ENCODE measurements at regions not wholly inside any gene's neighbourhood (a gene's known extent, or its start where the extent isn't known, plus 50 kb on each side); places are given as distances from the start of the nearest gene placed in this dataset.

GRCh38 chr10:110413049-110413783, 84.5 kb upstream of the DUSP5 start:
- TF ChIP-seq CTCF (IDR thresholded peaks at IDR 0.05; ENCODE audit: unreplicated experiment) = no peak
- Mint-ChIP-seq H3K4me1 (peaks cover 45% of the 10 kb centered on the region), H3K9me3 (no peaks in the 10 kb centered on the region), H3K27me3 (ENCODE audit: low read depth) (no peaks in the 10 kb centered on the region), H3K36me3 (no peaks in the 10 kb centered on the region), H3K4me3 (no peak overlapping the region), H3K27ac (peak overlapping the region; percentile 31)
- DNase-seq (ENCODE audit: low spot score in 2 of 2, unreplicated experiment in 2 of 2) = no peak

- Mint-ChIP-seq H3K4me1 (peaks cover 41% of the 10 kb centered on the region), H3K4me3 (no peak overlapping the region), H3K27me3 (ENCODE audit: low read depth) (no peaks in the 10 kb centered on the region), H3K27ac (peak overlapping the region; percentile 9), H3K36me3 (no peaks in the 10 kb centered on the region), H3K9me3 (no peaks in the 10 kb centered on the region)
- no peak for TF ChIP-seq CTCF (IDR thresholded peaks at IDR 0.05; ENCODE audit: unreplicated experiment)
- DNase-seq (ENCODE audit: low spot score in 2 of 2, unreplicated experiment in 2 of 2) = no peak
Observed at GRCh38 chr10:110413903-110414547, 83.7 kb upstream of the DUSP5 start.

- Mint-ChIP-seq H3K36me3 (no peaks in the 10 kb centered on the region), H3K4me1 (peaks cover 36% of the 10 kb centered on the region), H3K4me3 (no peak overlapping the region), H3K27ac (no peak overlapping the region), H3K27me3 (ENCODE audit: low read depth) (no peaks in the 10 kb centered on the region), H3K9me3 (no peaks in the 10 kb centered on the region)
- DNase-seq (ENCODE audit: low spot score in 2 of 2, unreplicated experiment in 2 of 2) = no peak
- no peak for TF ChIP-seq CTCF (IDR thresholded peaks at IDR 0.05; ENCODE audit: unreplicated experiment)
Observed at GRCh38 chr10:110414548-110415309, 83.0 kb upstream of the DUSP5 start.

GRCh38 chr10:110415809-110416208, 81.9 kb upstream of the DUSP5 start:
- no peaks in the 10 kb centered on the region for H3K9me3 Mint-ChIP-seq
- TF ChIP-seq CTCF (IDR thresholded peaks at IDR 0.05; ENCODE audit: unreplicated experiment) = no peak
- H3K4me3 Mint-ChIP-seq = no peak overlapping the region
- no peaks in the 10 kb centered on the region for H3K36me3 Mint-ChIP-seq
- H3K4me1 Mint-ChIP-seq = peaks cover 26% of the 10 kb centered on the region
- H3K27ac Mint-ChIP-seq = no peak overlapping the region
- no peak for DNase-seq (ENCODE audit: low spot score in 2 of 2, unreplicated experiment in 2 of 2)
- no peaks in the 10 kb centered on the region for H3K27me3 Mint-ChIP-seq (ENCODE audit: low read depth)

GRCh38 chr10:110416776-110417711, 80.7 kb upstream of the DUSP5 start:
- TF ChIP-seq CTCF (IDR thresholded peaks at IDR 0.05; ENCODE audit: unreplicated experiment) = no peak
- H3K27ac Mint-ChIP-seq = no peak overlapping the region
- DNase-seq (ENCODE audit: low spot score in 2 of 2, unreplicated experiment in 2 of 2) = no peak
- H3K36me3 Mint-ChIP-seq = no peaks in the 10 kb centered on the region
- H3K27me3 Mint-ChIP-seq (ENCODE audit: low read depth) = no peaks in the 10 kb centered on the region
- no peaks in the 10 kb centered on the region for H3K9me3 Mint-ChIP-seq
- no peak overlapping the region for H3K4me3 Mint-ChIP-seq
- H3K4me1 Mint-ChIP-seq = peaks cover 24% of the 10 kb centered on the region

All from mesothelial cell of epicardium (in vitro differentiated cells).